HG02588 (cell line): ENCODE measurements at regions not wholly inside any gene's neighbourhood (a gene's known extent, or its start where the extent isn't known, plus 50 kb on each side); places are given as distances from the start of the nearest gene placed in this dataset.
"Not testable (repeated sequence)": the region's sequence is repeated elsewhere in the genome, so short reads cannot be mapped to it uniquely, and the experiment has no call there.

ENCODE experiments used
- ATAC-seq: cut with Tn5 transposase; IDR thresholded peaks from one replicate; pipeline ENCODE4 v1.9.1; 2021; ENCODE audit warnings: mild to moderate bottlenecking, moderate library complexity; ENCODE audit not compliant: unreplicated experiment

DNA sequence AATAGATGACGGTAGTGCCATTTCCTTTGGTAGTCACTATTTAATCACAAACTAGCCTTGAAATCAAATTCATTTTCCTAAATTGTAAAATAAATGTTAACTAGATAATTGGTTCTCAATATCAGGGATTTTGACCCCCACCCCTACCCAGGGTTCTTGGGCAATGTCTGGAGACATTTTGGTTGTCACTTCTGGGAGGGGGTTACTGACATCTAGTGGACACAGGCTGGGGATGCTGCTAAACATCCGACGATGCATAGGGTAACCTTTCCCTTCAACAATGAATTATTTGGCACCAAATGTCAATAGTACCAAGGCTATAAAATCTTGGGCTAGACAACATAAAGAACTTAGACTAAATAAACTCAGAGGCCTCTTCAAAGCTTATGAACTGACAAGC is 285.8 kb upstream of the TRPC5 start:
- ATAC-seq, result no peak

GRCh38 chrX:112367065-112367464 is 284.5 kb upstream of the TRPC5 start:
- ATAC-seq, result no peak

GRCh38 chrX:112359906-112360305 is 277.3 kb upstream of the TRPC5 start:
- ATAC-seq, result no peak

GRCh38 chrX:112355931-112356330 is 273.4 kb upstream of the TRPC5 start:
- ATAC-seq, result no peak

DNA sequence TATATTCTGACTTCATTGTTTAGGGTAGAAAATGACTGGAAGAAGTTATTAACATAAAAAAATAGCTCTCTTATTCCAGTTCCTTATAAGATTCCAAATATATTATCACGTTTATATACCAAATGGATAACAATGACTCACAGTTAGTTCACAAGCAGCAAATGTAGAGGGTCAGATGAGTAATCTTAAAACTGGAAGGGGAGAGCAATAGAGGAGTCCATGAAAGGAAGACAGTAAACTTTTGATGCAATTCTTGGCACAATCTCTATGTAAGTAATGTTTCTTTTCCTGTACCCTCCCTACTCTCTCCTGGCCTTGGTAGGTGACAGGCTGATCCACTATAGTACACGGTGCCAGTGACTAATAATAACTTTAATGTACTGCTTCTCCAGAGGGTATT is 259.0 kb upstream of the TRPC5 start:
- no peak for ATAC-seq

- ATAC-seq, result no peak
These were observed 230.6 kb upstream of the TRPC5 start for GRCh38 chrX:112313201-112313600.

GRCh38 chrX:112306027-112306426 is 223.5 kb upstream of the TRPC5 start:
- no peak for ATAC-seq

DNA sequence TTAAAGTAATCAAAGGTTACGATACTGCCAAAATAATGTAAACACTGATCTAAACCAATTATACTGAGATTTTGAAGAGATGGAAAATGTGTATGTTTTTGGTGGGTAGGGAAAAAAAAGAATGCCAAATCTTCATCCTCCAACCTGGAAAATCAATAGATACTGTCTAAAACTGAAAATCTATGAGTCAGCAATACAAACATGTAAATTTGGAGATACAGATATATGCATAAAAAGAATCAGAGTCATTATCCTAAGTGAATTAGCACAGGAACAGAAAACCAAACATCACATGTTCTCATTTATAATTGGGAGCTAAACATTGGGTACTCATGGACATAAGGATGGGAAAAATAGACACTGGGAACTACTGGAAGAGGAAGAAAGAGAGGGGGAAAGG is 197.4 kb upstream of the TRPC5 start:
- ATAC-seq, result no peak

DNA sequence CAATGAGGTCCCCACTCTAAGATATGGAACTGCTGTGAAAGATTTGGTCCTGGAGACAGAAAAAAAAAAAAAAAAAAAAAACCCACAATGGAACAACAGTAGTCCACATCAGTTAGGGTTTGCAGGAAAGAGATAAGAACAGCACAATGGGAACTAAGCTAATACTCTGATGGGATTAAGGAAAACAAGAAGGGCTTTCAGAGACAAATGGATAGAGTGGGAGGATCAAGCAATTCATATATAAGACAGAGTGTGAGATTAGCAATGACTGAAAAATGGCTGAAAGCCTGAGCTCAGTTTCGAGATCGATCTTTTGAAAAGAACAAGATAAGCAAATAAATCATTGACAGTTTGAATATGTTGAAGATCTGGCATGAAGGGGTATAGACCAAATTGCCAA is 188.4 kb upstream of the TRPC5 start:
- ATAC-seq, result no peak

- ATAC-seq, result no peak
These were observed 183.6 kb upstream of the TRPC5 start for GRCh38 chrX:112266136-112266535.

DNA sequence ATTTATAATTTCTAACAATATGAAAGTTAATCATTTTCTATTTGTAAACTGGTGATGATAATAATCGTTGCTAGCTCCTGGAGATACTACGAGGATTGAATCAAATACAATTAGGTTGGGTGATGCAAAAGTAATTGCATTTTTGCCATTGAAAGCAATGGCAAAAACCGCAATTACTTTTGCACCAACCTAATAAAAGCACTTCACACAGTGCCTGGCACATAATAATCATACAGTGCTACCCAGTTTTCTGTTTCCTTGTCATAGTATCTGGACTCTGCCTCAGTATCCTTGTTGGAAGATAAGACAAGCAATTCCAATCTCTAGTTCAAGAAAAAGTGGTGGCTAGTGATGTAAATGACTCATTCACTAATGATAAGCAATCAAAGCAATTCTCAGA is 176.8 kb upstream of the TRPC5 start:
- ATAC-seq, result no peak

GRCh38 chrX:112254896-112255295 is 172.3 kb upstream of the TRPC5 start:
- ATAC-seq, result no peak

DNA sequence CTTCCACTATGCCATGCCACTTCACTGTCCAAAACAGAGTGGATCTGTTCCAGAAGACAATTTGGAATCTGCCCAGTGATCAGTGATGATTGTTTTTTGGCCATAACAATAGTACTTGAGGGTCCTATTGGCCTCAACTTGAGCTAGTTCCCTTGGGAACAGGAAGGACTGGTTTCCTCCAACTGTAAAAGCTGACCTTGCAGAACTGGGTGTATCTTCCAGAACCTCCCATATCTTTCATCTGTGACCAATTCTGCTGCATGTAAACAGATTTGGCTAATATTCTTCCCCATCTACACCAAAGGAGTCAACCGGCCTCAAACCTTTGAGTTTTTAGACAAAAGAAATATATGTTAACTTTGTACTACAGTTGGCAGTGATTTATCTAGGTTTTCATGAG is 165.1 kb upstream of the TRPC5 start:
- no peak for ATAC-seq

DNA sequence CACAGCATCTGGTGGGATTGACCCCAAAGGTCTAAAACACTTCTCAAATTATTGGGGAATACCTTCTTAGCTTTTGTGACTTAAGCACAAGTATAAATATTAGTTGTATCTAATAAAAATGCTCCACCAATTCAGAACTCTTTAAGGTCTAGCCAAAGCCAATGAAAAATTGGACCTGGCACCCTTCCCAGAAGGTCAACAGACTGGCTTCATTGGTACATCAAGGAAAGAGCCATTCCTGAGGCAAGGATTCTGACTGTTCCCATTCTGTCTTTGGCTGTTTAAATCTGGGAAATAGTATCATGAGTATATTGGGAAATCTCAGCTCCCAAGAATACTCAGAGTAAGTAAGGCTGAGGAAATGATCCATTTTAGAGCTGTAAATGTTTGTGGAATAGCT is 153.0 kb upstream of the TRPC5 start:
- ATAC-seq, result no peak

- no peak for ATAC-seq
These were observed 150.6 kb upstream of the TRPC5 start for GRCh38 chrX:112233164-112233563.

GRCh38 chrX:112226795-112227194 is 144.2 kb upstream of the TRPC5 start:
- ATAC-seq, result not testable (repeated sequence)

DNA sequence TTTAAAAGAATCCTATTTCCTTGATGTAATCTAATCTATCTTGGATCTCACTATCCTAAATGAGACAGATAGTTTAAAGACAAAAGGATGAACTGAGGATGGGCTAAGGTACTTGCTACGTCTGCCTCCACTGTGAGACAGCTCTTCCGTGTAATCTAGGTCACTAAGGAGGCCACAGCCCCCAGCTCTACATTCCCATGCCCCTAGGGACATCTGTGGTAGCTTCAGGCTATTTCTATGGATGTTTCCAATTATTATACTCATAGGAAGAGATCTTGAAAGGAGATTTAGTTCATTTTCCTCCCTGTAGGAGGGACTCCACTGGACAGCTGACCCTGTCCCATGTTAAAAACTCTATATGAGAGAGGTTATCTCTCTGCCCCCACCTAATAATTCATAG is 140.8 kb upstream of the TRPC5 start:
- ATAC-seq, result no peak

DNA sequence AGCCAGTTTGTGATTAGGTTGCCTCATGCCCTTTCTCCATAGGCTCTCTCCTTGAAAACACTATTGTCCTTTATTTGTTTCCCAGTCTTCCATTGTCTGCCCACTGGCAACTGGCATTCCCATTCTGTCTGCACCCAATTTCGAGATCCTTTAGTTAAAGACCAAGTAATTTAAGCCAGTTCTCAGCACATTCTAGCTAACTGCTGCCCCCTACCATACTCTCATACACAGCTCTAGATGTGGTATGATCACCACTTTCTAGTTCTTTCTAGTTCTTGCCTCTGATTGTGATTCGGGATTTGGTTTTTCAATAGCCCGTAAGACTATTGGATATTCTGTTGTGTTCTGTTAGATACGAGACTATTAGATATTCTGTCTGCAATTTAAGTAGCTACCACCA is 135.8 kb upstream of the TRPC5 start:
- no peak for ATAC-seq

GRCh38 chrX:112211459-112211858 is 128.9 kb upstream of the TRPC5 start:
- ATAC-seq, result peak; percentile 69

DNA sequence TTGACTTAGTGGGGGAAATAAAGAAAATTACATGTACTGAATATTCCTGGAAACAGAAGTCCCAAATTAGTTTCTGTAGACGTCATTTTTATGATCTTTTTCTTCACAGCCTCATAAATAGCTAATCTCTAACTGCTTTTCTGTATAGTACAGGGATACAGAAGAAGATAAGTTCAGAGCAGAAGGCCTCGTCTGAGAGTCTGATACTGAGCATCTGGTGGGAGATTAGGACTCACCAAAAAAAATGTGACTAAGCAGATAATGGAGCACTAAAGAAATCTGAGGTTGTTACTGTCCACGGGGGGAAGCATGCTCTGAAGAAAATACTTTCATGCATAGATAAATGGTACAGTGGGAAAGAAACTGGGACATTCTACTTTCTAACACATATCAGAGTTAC is 115.3 kb upstream of the TRPC5 start:
- ATAC-seq, result no peak

- ATAC-seq, result no peak
These were observed 108.1 kb upstream of the TRPC5 start for GRCh38 chrX:112190646-112191045.

- ATAC-seq, result not testable (repeated sequence)
These were observed 98.8 kb upstream of the TRPC5 start for GRCh38 chrX:112181361-112181760.

GRCh38 chrX:112164420-112164819 is 81.8 kb upstream of the TRPC5 start:
- no peak for ATAC-seq

DNA sequence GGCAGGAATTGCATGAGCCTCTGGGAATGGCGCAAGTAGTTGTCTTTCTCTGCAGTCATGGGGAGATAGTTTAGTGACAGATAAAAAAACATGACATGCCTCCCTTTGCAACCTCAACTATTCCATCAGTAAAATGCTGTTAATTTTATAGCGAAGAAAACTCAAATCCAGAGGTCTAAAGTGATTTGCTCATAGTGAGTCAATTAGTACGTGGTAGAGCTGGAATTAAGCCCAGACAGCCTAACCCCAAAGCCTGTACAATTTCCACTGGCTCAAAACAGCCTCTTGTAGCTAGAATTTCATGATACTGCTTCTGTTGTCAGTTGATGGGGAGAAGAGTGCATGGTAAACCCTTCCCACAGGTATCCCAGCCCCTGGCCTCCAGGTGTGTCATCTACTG is 81.3 kb upstream of the TRPC5 start:
- no peak for ATAC-seq
